ENCODE measurements at regions not wholly inside any gene's neighbourhood (a gene's known extent, or its start where the extent isn't known, plus 50 kb on each side); places are given as distances from the start of the nearest gene placed in this dataset.

- TF ChIP-seq POLR2A (IDR thresholded peaks at IDR 0.05; ENCODE audit: low read length) (no peak), GATA1 (IDR thresholded peaks at IDR 0.05; ENCODE audit: low read depth, low read length) (no peak)
Measured at GRCh38 chr5:119751734-119752094, 122.4 kb downstream of the FAM170A start.

Measured in erythroblast (primary cell).